Kidney epithelial cell (primary cell): ENCODE measurements at regions not wholly inside any gene's neighbourhood (a gene's known extent, or its start where the extent isn't known, plus 50 kb on each side); places are given as distances from the start of the nearest gene placed in this dataset.

Source experiments
- DNase-seq: peaks from one replicate; pipeline ENCODE4 v3.0.0-alpha.2; 2010; ENCODE audit warnings: low read depth
- H3K27me3 ChIP-seq: 2 replicates; pipeline ENCODE4 v1.6.0; 2011; ENCODE audit warnings: low read length; ENCODE audit not compliant: control insufficient read depth, insufficient read depth
- H3K36me3 ChIP-seq: 2 replicates; pipeline ENCODE4 v1.5.1; 2011; ENCODE audit warnings: low read length; ENCODE audit not compliant: control insufficient read depth, insufficient read depth
- H3K4me3 ChIP-seq: 2 replicates; pipeline ENCODE4 v1.5.1; 2011; ENCODE audit warnings: low read depth, mild to moderate bottlenecking, control low read depth, low read length
- TF ChIP-seq, protein P1 (sequence below): IDR thresholded peaks from 2 replicates; pipeline ENCODE4 v1.5.1; 2011; ENCODE audit warnings: mild to moderate bottlenecking, moderate library complexity, low read length, control low read depth, inconsistent platforms; ENCODE audit not compliant: insufficient read depth, poor library complexity, severe bottlenecking

DNA sequence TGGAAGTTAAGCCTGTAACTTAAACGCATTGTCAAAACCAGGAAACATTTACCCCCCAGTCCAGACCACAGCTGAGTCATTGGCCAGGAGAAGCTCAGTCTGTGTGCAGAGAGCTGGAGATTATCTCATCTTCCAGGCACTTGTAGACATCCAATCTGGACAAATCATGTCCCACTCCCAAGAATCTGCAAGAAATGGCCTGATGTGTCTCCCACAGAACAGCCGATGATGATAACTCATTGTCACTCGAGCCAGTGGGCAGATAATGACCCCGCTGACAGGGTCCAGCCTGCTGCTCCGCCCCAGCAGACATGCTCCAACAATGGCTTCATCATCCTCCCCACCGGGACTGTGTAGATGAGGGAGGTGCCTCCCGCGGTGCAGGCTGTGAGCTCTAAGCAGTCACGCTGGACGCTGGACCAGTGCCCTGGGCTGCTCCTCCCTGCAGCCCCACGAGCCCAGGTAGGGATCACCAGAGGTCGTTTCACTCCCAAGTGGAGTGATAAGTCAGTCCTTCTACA, 322.5 kb downstream of the C16orf95 start:
- Histone ChIP-seq H3K36me3 (no peaks in the 10 kb centered on the region), H3K4me3 (no peak overlapping the region), H3K27me3 (no peaks in the 10 kb centered on the region)
- TF ChIP-seq, protein P1, sequence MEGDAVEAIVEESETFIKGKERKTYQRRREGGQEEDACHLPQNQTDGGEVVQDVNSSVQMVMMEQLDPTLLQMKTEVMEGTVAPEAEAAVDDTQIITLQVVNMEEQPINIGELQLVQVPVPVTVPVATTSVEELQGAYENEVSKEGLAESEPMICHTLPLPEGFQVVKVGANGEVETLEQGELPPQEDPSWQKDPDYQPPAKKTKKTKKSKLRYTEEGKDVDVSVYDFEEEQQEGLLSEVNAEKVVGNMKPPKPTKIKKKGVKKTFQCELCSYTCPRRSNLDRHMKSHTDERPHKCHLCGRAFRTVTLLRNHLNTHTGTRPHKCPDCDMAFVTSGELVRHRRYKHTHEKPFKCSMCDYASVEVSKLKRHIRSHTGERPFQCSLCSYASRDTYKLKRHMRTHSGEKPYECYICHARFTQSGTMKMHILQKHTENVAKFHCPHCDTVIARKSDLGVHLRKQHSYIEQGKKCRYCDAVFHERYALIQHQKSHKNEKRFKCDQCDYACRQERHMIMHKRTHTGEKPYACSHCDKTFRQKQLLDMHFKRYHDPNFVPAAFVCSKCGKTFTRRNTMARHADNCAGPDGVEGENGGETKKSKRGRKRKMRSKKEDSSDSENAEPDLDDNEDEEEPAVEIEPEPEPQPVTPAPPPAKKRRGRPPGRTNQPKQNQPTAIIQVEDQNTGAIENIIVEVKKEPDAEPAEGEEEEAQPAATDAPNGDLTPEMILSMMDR = no peak
- DNase-seq = peak; percentile 96

DNA sequence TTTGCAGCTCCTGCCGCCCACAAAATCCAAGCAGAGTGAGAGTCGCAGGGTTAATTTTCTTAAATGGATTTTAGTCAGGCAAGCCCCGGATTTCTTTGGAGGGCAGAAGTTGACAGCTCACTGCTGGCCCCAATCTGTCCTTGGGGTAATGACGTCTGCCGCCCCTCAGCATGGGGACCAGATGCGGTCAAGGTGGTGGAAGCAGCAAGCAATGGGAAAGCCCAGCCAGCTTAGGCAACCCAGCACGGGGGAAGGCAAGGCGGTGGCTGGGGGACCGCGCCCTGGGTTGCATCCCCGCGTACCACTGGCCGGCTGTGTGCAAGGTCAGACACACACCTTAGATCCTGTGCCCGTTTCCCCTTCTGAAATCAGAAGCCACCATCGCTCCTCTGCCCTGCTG, 321.7 kb downstream of the C16orf95 start:
- Histone ChIP-seq H3K36me3 (no peaks in the 10 kb centered on the region), H3K4me3 (no peak overlapping the region), H3K27me3 (no peaks in the 10 kb centered on the region)
- TF ChIP-seq, protein P1 = no peak
- DNase-seq = no peak

DNA sequence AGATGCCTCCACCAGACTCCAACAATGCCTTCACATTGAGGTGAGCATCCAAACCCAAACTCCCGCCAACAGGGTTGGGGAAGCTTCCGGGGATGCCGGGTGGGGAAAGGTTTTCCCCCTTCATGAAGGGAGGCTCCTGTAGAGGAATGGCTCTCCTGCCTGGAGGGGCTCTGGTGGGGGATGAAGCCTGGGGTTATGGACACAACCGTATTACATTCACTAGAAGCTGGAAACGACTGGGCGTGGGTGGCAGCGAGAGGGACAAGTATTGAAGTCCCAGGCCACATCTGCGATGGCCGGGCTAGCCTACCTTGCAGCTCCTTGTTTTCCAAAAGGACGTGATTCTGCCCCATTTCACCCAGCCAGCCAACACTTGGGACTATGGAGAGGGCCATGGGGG, 321.1 kb downstream of the C16orf95 start:
- no peaks in the 10 kb centered on the region for H3K36me3 ChIP-seq
- no peaks in the 10 kb centered on the region for H3K27me3 ChIP-seq
- TF ChIP-seq, protein P1 = no peak

DNA sequence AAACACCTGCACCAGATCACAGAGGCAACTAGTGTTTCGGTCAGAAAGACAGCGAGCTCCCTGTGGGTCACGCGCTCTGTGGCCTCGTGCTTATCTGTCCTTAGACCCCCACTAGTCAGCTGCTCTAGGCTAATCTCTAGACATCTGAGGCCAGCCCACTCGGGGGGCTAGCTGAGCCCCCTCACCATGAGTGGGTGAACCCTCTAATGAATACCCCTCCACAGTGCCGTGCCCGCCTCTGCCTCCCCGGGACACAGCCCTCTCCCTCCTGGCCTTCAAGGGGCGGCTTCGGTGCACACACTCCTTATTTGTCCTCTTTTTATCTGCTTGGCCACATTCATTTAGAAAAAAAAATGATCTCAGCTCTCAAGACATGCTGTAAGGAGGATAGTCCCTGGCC, 320.1 kb downstream of the C16orf95 start:
- no peaks in the 10 kb centered on the region for H3K36me3 ChIP-seq
- TF ChIP-seq, protein P1 = no peak
- no peak overlapping the region for H3K4me3 ChIP-seq
- H3K27me3 ChIP-seq = no peaks in the 10 kb centered on the region
- no peak for DNase-seq

More for the DNA sequence above, 321.1 kb downstream of the C16orf95 start:
- H3K4me3 ChIP-seq = no peak overlapping the region
- DNase-seq = no peak

DNA sequence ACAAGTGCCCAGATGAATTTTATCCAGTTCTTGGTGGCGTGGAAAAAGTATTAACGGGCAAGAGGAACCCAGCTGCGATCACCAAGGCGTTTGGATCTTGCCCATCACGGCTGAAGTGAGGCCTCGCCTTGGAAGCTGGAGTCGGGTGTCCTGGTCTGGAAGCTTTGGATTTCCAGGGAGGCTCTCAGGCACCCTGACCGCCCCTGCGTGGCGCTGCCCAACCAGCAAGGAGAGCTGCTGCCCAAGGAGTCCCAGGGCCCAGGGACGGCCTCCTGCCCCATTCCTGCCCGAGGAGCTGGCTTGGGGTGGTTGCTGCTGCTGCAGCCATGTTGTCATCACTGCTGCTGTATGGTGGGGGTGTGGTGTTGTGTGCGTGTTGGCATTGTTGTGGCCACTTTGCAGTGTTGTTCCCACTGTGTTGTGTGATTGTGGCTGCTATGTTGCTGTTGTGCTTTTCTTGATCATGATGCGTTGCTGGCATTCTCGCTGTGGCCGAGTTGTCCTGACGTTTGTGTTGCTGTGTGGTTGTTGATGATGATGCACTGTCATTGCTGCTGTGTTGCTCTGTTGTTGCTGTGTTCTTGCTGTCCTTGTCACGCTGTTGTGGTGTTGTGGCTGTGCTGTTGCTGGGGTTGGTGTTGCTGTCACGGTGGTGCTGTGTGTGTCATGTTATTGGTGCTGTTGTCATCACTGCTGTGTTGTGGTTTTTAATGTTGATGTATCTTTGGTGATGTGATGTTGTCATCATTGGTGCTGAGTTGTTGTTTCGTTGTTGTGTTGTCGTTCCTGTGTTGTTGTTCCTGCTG, 318.8 kb downstream of the C16orf95 start:
- no peak overlapping the region for H3K4me3 ChIP-seq
- TF ChIP-seq, protein P1 = no peak
- no peak for DNase-seq
- H3K36me3 ChIP-seq = no peaks in the 10 kb centered on the region
- no peaks in the 10 kb centered on the region for H3K27me3 ChIP-seq
